ENCODE measurements at regions not wholly inside any gene's neighbourhood (a gene's known extent, or its start where the extent isn't known, plus 50 kb on each side); places are given as distances from the start of the nearest gene placed in this dataset.

DNA sequence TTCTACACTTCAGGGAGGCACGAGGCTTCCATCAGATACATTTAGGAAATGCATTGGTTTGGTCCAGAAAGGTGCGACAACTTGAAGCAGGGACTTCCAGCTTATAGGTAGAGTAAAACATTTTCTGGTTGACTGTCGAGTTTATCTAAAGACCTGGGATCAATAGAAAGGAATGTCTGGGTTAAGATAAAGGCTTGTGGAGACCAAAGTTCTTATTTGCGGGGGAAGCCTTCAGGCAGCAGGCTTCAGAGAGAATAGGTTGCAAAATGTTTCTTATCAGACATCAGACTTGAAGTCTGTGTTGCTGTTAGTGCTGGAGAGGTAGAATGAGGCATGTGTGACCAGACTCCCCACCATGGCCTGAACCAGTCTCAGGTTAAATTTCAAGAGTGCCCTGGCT lies 190.3 kb downstream of the TRIML1 start:
- Histone ChIP-seq H3K27ac (no peak overlapping the region), H3K4me1 (no peaks in the 10 kb centered on the region), H3K4me3 (no peak overlapping the region), H3K27me3 (no peaks in the 10 kb centered on the region), H3K36me3 (no peaks in the 10 kb centered on the region), H3K9me3 (no peaks in the 10 kb centered on the region)
- DNase-seq (no peak), ATAC-seq (no peak), FAIRE-seq (no peak)
- TF ChIP-seq, protein P1, sequence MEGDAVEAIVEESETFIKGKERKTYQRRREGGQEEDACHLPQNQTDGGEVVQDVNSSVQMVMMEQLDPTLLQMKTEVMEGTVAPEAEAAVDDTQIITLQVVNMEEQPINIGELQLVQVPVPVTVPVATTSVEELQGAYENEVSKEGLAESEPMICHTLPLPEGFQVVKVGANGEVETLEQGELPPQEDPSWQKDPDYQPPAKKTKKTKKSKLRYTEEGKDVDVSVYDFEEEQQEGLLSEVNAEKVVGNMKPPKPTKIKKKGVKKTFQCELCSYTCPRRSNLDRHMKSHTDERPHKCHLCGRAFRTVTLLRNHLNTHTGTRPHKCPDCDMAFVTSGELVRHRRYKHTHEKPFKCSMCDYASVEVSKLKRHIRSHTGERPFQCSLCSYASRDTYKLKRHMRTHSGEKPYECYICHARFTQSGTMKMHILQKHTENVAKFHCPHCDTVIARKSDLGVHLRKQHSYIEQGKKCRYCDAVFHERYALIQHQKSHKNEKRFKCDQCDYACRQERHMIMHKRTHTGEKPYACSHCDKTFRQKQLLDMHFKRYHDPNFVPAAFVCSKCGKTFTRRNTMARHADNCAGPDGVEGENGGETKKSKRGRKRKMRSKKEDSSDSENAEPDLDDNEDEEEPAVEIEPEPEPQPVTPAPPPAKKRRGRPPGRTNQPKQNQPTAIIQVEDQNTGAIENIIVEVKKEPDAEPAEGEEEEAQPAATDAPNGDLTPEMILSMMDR (IDR thresholded peaks at IDR 0.05), result no peak
- 23 to 31% methylated on average over 4 of the region's 4 CpGs for WGBS, 2 donors
- intact Hi-C loops (cut with DNase I), result no loop called here

DNA sequence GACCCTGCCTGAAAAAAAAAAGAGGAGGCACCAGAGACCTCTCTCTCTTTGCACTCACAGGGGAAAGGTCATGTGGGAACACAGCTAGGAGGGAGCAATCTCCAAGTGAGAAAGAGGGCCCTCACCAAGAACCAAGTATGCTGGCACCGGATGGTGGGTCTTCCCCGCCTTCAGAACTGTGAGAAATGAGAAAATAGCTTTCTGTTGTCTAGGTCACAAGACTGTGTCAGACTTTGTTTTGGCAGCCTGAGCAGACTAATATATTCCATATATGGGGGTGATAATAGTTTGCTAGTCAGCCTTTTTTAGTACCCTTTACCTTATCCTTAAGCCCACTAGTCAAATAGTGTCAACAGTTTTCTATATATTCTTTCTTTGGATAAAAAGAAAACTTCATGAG lies 193.0 kb downstream of the TRIML1 start:
- no peaks in the 10 kb centered on the region for H3K4me1 ChIP-seq
- no peak overlapping the region for H3K27ac ChIP-seq
- TF ChIP-seq, protein P1 (IDR thresholded peaks at IDR 0.05), result no peak
- no peaks in the 10 kb centered on the region for H3K9me3 ChIP-seq
- intact Hi-C loops (cut with DNase I), result no loop called here
- H3K36me3 ChIP-seq, result no peaks in the 10 kb centered on the region
- no peak overlapping the region for H3K4me3 ChIP-seq
- DNase-seq, result no peak
- 64 to 81% methylated on average over 2 of the region's 2 CpGs for WGBS, 2 donors
- no peaks in the 10 kb centered on the region for H3K27me3 ChIP-seq
- ATAC-seq, result no peak
- FAIRE-seq, result no peak

DNA sequence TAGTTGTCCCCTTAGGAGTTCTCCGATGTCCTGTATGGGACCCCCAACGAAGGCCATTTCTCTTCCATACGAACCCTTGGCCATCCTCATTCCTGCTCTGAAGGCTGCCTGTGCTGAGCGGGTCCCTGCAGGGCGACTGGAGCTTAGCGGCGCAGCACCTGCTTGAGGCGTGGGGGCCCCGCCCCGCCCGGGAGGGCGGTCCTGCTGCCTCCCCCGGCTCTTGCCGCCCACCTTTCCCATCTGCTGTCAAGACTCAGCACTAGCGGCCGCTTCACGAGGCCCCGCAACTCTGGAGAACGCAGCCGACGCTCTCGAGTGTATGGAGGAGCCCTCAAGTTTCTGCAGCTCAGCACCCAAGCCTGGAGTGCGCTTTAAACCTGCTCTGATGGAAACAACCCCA lies 197.7 kb downstream of the TRIML1 start:
- no peaks in the 10 kb centered on the region for H3K9me3 ChIP-seq
- H3K4me1 ChIP-seq, result no peaks in the 10 kb centered on the region
- FAIRE-seq (no peak), DNase-seq (no peak), ATAC-seq (no peak)
- H3K4me3 ChIP-seq, result no peak overlapping the region
- H3K36me3 ChIP-seq, result no peaks in the 10 kb centered on the region
- 86 to 91% methylated on average over 23 of the region's 23 CpGs for WGBS, 2 donors
- intact Hi-C loops (cut with DNase I), result no loop called here
- TF ChIP-seq, protein P1 (IDR thresholded peaks at IDR 0.05), result no peak
- H3K27me3 ChIP-seq, result no peaks in the 10 kb centered on the region
- no peak overlapping the region for H3K27ac ChIP-seq

DNA sequence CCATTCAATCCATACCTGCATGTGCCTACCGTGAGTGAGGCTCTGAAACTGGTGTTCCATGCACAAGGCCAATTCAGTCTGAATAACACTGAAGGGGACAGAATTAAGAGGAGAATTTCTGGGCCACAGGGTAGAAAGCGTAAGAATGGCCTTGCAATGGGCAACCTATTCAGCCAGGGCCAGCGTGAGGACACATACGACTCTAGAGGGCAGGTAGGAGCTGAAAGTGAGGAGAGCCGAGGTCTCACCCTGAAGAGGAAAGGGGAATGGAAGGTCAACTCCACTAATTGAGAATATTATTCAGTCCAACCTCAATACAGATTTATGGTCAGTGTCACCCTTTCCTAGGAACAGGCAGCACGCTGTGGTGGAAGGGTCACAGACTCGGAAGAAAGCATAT lies 202.2 kb downstream of the TRIML1 start:
- WGBS, 2 donors, result 77 to 87% methylated on average over 7 of the region's 7 CpGs
- FAIRE-seq (no peak), DNase-seq (no peak)

DNA sequence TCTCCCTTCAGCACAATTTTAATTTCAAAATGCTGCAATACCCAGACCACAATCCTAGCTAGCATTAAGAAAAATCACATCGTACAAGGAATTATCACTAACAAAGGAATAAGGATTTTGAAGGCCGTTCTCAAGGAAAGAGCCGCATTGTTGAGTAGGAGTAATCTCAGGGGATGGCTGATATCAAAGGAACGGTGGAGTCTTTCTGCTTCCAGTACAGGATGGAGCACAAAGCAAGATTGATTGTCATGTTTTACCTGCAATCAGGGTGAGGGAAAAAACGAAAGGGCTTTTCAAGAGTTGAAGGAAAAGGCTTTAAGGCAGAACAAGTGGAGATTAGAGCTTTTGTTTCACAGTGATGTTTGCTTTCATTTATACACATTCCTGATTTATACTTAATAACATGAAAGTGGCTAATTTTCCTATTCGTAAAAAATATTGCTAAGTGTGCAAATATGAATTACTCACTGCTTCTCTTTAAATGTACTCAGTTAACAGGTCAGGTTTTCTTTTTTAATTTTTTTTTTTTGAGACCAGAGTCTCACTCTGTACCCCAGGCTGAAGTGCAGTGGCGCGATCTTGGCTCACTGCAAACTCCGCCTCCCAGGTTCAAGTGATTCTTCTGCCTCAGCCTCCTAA lies 207.0 kb downstream of the TRIML1 start:
- FAIRE-seq (no peak), ATAC-seq (no peak), DNase-seq (no peak)
- Histone ChIP-seq H3K27ac (no peak overlapping the region), H3K36me3 (no peaks in the 10 kb centered on the region), H3K9me3 (no peaks in the 10 kb centered on the region), H3K4me3 (no peak overlapping the region), H3K4me1 (no peaks in the 10 kb centered on the region), H3K27me3 (no peaks in the 10 kb centered on the region)
- WGBS, 2 donors, result 51 to 54% methylated on average over 9 of the region's 9 CpGs
- TF ChIP-seq, protein P1 (IDR thresholded peaks at IDR 0.05), result no peak
- intact Hi-C loops (cut with DNase I), result no loop called here

More for the DNA sequence above, 202.2 kb downstream of the TRIML1 start:
- Histone ChIP-seq H3K27me3 (no peaks in the 10 kb centered on the region), H3K9me3 (no peaks in the 10 kb centered on the region), H3K27ac (no peak overlapping the region), H3K36me3 (no peaks in the 10 kb centered on the region), H3K4me3 (no peak overlapping the region), H3K4me1 (no peaks in the 10 kb centered on the region)
- TF ChIP-seq, protein P1 (IDR thresholded peaks at IDR 0.05), result no peak
- ATAC-seq, result no peak
- intact Hi-C loops (cut with DNase I), result no loop called here

Data from pancreas (tissue), 10 donors.